ENCODE measurements at regions not wholly inside any gene's neighbourhood (a gene's known extent, or its start where the extent isn't known, plus 50 kb on each side); places are given as distances from the start of the nearest gene placed in this dataset.

DNA sequence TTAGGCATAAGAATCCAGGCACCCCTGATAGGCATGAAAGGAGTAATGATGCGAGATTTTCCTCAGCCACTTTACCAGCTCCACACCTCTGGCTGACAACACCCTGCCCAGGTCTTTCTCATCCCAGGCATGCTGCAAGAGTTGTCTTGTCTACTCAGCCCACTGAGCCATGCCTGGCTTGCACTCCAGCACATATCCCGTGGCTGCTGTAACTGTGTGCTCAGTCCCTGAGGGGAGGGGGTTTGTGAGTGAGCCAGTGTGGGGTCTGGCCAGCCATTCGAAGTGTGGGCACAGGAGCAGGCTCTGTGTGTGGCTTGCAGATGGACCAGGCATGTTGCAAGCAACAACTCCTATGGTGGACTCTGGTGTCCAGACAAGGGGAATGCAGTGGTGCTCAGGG, 529.6 kb downstream of the ADGRL2 start:
- DNase-seq (ENCODE audit: low read depth, low spot score) (no peak), FAIRE-seq (no peak), ATAC-seq (no peak)
- intact Hi-C loops (cut with micrococcal nuclease; ENCODE audit: unreplicated experiment) (no loop called here), in situ Hi-C loops (cut with MboI) (no loop called here)
- no peaks in the 10 kb centered on the region for H3K79me2 ChIP-seq (ENCODE audit: control insufficient read depth, insufficient read depth, low read length)
- no TSS peak for BruUV-seq (replicated peaks)
- no peaks in the 10 kb centered on the region for H3K9me3 ChIP-seq (replicated peaks; ENCODE audit: control insufficient read depth, insufficient read depth, low read length)
- H3K4me2 ChIP-seq (ENCODE audit: control insufficient read depth, insufficient read depth), result no peak overlapping the region
- no peaks in the 10 kb centered on the region; a peak in 1 of 4 replicates for H3K27me3 ChIP-seq (replicated peaks in 1 of 2; ENCODE audit: control insufficient read depth in 2 of 2, insufficient read depth in 2 of 2, low read length in 1 of 2)
- H4K20me1 ChIP-seq (ENCODE audit: control insufficient read depth, insufficient read depth), result no peaks in the 10 kb centered on the region
- WGBS (ENCODE audit: insufficient coverage, insufficient replicate concordance, low lambda C conversion rate, missing lambda C conversion rate), result 0% methylated on average over 3 of the region's 3 CpGs
- ChIA-PET POLR2A (no interaction called here), SMC1A (ENCODE audit: uncharacterized antibody, unreplicated experiment) (interaction anchor here (0.9 kb wide), 1 partner anchor 50 kb away, joined by 3 read pairs; no protein-coding TSS in a partner anchor), CTCF (no interaction called here), RAD21 (ENCODE audit: unreplicated experiment) (no interaction called here)
- H3K9ac ChIP-seq (ENCODE audit: control insufficient read depth, insufficient read depth, low read length), result no peak overlapping the region
- H3K27ac ChIP-seq (ENCODE audit: control insufficient read depth, insufficient read depth), result no peak overlapping the region
- no peak overlapping the region for H3K4me3 ChIP-seq
- H3K36me3 ChIP-seq (ENCODE audit: control insufficient read depth in 2 of 2, insufficient read depth in 2 of 2, low read length in 1 of 2), result no peaks in the 10 kb centered on the region
- H2AFZ ChIP-seq (ENCODE audit: control insufficient read depth, low read depth, low read length), result no peak overlapping the region
- TF ChIP-seq, protein P1, sequence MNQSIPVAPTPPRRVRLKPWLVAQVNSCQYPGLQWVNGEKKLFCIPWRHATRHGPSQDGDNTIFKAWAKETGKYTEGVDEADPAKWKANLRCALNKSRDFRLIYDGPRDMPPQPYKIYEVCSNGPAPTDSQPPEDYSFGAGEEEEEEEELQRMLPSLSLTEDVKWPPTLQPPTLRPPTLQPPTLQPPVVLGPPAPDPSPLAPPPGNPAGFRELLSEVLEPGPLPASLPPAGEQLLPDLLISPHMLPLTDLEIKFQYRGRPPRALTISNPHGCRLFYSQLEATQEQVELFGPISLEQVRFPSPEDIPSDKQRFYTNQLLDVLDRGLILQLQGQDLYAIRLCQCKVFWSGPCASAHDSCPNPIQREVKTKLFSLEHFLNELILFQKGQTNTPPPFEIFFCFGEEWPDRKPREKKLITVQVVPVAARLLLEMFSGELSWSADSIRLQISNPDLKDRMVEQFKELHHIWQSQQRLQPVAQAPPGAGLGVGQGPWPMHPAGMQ (IDR thresholded peaks at IDR 0.05; ENCODE audit: borderline replicate concordance), result no peak
- no peak for TF ChIP-seq POLR2A (IDR thresholded peaks at IDR 0.05; ENCODE audit: low read depth, low read length)
- no peak for TF ChIP-seq BACH1 (IDR thresholded peaks at IDR 0.05; ENCODE audit: borderline replicate concordance)
- TF ChIP-seq, protein P2, sequence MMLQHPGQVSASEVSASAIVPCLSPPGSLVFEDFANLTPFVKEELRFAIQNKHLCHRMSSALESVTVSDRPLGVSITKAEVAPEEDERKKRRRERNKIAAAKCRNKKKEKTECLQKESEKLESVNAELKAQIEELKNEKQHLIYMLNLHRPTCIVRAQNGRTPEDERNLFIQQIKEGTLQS (IDR thresholded peaks at IDR 0.05; ENCODE audit: borderline replicate concordance, extremely low read depth, low read depth, low read length), result no peak
- no peak for TF ChIP-seq YBX1 (IDR thresholded peaks at IDR 0.05)
- TF ChIP-seq ZSCAN29 (IDR thresholded peaks at IDR 0.05), result no peak
- TF ChIP-seq NFYB (IDR thresholded peaks at IDR 0.05; ENCODE audit: insufficient read depth, low read depth, low read length), result no peak
- no peaks in the 10 kb centered on the region for H3K4me1 ChIP-seq (ENCODE audit: control insufficient read depth, insufficient read depth, low read length)

DNA sequence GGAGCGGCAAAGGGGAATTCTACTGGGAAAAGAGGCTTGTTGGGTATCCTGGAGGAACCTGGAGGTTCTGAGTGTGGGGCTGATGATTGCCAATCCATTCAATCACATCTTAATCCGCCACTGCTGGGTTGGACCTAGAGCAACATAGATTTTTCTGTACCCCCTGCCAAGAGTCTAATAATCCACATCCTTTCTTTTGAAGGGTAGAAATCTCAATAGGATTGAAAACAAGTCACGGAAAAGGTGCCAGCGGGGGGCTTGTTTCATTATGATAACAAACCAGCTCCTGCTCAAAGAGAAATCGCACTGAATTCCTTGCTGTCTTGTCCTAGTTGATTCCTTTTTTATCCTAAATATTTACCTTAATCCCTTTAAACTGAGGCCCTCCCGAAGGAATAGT, 528.5 kb downstream of the ADGRL2 start:
- ChIA-PET CTCF (no interaction called here), POLR2A (no interaction called here), RAD21 (ENCODE audit: unreplicated experiment) (no interaction called here), SMC1A (ENCODE audit: uncharacterized antibody, unreplicated experiment) (interaction anchor here (0.8 to 0.9 kb wide), 2 partner anchors 23 to 49 kb away, joined by 3 read pairs; no protein-coding TSS in a partner anchor)
- no peaks in the 10 kb centered on the region for H3K79me2 ChIP-seq (ENCODE audit: control insufficient read depth, insufficient read depth, low read length)
- H4K20me1 ChIP-seq (ENCODE audit: control insufficient read depth, insufficient read depth), result no peaks in the 10 kb centered on the region
- in situ Hi-C loops (cut with MboI), result no loop called here
- ATAC-seq (no peak), DNase-seq (ENCODE audit: low read depth, low spot score) (no peak), FAIRE-seq (no peak)
- BruUV-seq (replicated peaks), result no TSS peak
- intact Hi-C loops (cut with micrococcal nuclease; ENCODE audit: unreplicated experiment), result no loop called here
- no peaks in the 10 kb centered on the region for H3K4me1 ChIP-seq (ENCODE audit: control insufficient read depth, insufficient read depth, low read length)
- no peak overlapping the region for H3K4me3 ChIP-seq
- H2AFZ ChIP-seq (ENCODE audit: control insufficient read depth, low read depth, low read length), result no peak overlapping the region
- H3K27me3 ChIP-seq (replicated peaks in 1 of 2; ENCODE audit: control insufficient read depth in 2 of 2, insufficient read depth in 2 of 2, low read length in 1 of 2), result no peaks in the 10 kb centered on the region; a peak in 1 of 4 replicates
- no peaks in the 10 kb centered on the region for H3K9me3 ChIP-seq (replicated peaks; ENCODE audit: control insufficient read depth, insufficient read depth, low read length)
- H3K36me3 ChIP-seq (ENCODE audit: control insufficient read depth in 2 of 2, insufficient read depth in 2 of 2, low read length in 1 of 2), result no peaks in the 10 kb centered on the region
- 34% methylated on average over 6 of the region's 6 CpGs for WGBS (ENCODE audit: insufficient coverage, insufficient replicate concordance, low lambda C conversion rate, missing lambda C conversion rate)
- H3K27ac ChIP-seq (ENCODE audit: control insufficient read depth, insufficient read depth), result no peak overlapping the region
- H3K4me2 ChIP-seq (ENCODE audit: control insufficient read depth, insufficient read depth), result no peak overlapping the region
- H3K9ac ChIP-seq (ENCODE audit: control insufficient read depth, insufficient read depth, low read length), result no peak overlapping the region
- TF ChIP-seq, protein P3, sequence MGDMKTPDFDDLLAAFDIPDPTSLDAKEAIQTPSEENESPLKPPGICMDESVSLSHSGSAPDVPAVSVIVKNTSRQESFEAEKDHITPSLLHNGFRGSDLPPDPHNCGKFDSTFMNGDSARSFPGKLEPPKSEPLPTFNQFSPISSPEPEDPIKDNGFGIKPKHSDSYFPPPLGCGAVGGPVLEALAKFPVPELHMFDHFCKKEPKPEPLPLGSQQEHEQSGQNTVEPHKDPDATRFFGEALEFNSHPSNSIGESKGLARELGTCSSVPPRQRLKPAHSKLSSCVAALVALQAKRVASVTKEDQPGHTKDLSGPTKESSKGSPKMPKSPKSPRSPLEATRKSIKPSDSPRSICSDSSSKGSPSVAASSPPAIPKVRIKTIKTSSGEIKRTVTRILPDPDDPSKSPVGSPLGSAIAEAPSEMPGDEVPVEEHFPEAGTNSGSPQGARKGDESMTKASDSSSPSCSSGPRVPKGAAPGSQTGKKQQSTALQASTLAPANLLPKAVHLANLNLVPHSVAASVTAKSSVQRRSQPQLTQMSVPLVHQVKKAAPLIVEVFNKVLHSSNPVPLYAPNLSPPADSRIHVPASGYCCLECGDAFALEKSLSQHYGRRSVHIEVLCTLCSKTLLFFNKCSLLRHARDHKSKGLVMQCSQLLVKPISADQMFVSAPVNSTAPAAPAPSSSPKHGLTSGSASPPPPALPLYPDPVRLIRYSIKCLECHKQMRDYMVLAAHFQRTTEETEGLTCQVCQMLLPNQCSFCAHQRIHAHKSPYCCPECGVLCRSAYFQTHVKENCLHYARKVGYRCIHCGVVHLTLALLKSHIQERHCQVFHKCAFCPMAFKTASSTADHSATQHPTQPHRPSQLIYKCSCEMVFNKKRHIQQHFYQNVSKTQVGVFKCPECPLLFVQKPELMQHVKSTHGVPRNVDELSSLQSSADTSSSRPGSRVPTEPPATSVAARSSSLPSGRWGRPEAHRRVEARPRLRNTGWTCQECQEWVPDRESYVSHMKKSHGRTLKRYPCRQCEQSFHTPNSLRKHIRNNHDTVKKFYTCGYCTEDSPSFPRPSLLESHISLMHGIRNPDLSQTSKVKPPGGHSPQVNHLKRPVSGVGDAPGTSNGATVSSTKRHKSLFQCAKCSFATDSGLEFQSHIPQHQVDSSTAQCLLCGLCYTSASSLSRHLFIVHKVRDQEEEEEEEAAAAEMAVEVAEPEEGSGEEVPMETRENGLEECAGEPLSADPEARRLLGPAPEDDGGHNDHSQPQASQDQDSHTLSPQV (IDR thresholded peaks at IDR 0.05), result no peak
- TF ChIP-seq NR2C2 (IDR thresholded peaks at IDR 0.05; ENCODE audit: borderline replicate concordance, control insufficient read depth, insufficient read length, low read depth), result no peak
- no peak for TF ChIP-seq BCL11A (IDR thresholded peaks at IDR 0.05; ENCODE audit: low read depth, low read length)
- no peak for TF ChIP-seq SMAD1 (IDR thresholded peaks at IDR 0.05; ENCODE audit: low read depth, partially characterized antibody)
- no peak for TF ChIP-seq SREBF2 (IDR thresholded peaks at IDR 0.05; ENCODE audit: low read length)
